SU-DHL-6 (cell line): ENCODE measurements at regions not wholly inside any gene's neighbourhood (a gene's known extent, or its start where the extent isn't known, plus 50 kb on each side); places are given as distances from the start of the nearest gene placed in this dataset.

Experiments used
- H2AFZ ChIP-seq: fragments of 200-600 bp; sonication (generic); 2 replicates; pipeline ENCODE4 v1.6.1; 2014; ENCODE audit warnings: low read depth, mild to moderate bottlenecking, moderate library complexity, mixed read lengths, antibody characterized with exemption, low read length; ENCODE audit not compliant: severe bottlenecking
- H3F3A ChIP-seq: fragments of 200-600 bp; shearing (Covaris generic); 2 replicates; pipeline ENCODE4 v1.6.0; 2016; ENCODE audit warnings: antibody characterized with exemption, mild to moderate bottlenecking; ENCODE audit not compliant: insufficient read depth
- H3K27ac ChIP-seq: fragments of 200-600 bp; sonication (generic); 2 replicates; pipeline ENCODE4 v1.5.1; 2016; ENCODE audit warnings: low read depth, mild to moderate bottlenecking, low read length, moderate library complexity, mixed read lengths
- H3K27me3 ChIP-seq: fragments of 200-600 bp; sonication (generic), shearing (Covaris generic); 2 replicates; pipeline ENCODE4 v1.6.0; 2014; ENCODE audit warnings: mild to moderate bottlenecking, low read length
- H3K36me3 ChIP-seq: fragments of 200-600 bp; sonication (generic); 2 replicates; pipeline ENCODE4 v1.6.1; 2014; ENCODE audit warnings: mild to moderate bottlenecking, low read length, mixed read lengths
- H3K4me2 ChIP-seq: fragments of 300-600, 200-600 bp; shearing (Covaris generic), sonication (generic); 2 replicates; pipeline ENCODE4 v1.6.0; 2014; ENCODE audit warnings: low read length, low read depth, mild to moderate bottlenecking; ENCODE audit not compliant: poor library complexity, severe bottlenecking
- H3K4me3 ChIP-seq: fragments of 200-600 bp; sonication (generic); 2 replicates; pipeline ENCODE4 v1.5.1; 2014; ENCODE audit warnings: antibody characterized with exemption, low read length, mild to moderate bottlenecking, mixed read lengths; ENCODE audit not compliant: insufficient read depth, poor library complexity, severe bottlenecking
- H3K79me2 ChIP-seq: fragments of 200-600 bp; sonication (generic); 2 replicates; pipeline ENCODE4 v1.6.1; 2014; ENCODE audit warnings: mild to moderate bottlenecking, low read length, moderate library complexity; ENCODE audit not compliant: insufficient read depth
- H3K9ac ChIP-seq: fragments of 200-600 bp; sonication (generic); 2 replicates; pipeline ENCODE4 v1.7.0; 2014; ENCODE audit warnings: mild to moderate bottlenecking, low read length
- H3K9me2 ChIP-seq: fragments of 200-600 bp; sonication (generic); replicated peaks from 2 replicates; pipeline ENCODE4 v1.6.1; 2014; ENCODE audit warnings: low read length; ENCODE audit not compliant: insufficient read depth
- H3K9me3 ChIP-seq: fragments of 200-600 bp; sonication (generic); 2 replicates; pipeline ENCODE4 v1.6.1; 2014; ENCODE audit warnings: low read length, mixed read lengths; ENCODE audit not compliant: insufficient read depth
- H4K20me1 ChIP-seq: fragments of 200-600 bp; sonication (generic); 2 replicates; pipeline ENCODE4 v1.6.1; 2014; ENCODE audit warnings: low read depth, mild to moderate bottlenecking, antibody characterized with exemption, low read length, moderate library complexity, mixed read lengths
- CTCF ChIP-seq: fragments of 200-600 bp; sonication (generic); IDR thresholded peaks from one replicate; pipeline ENCODE4 v1.5.1; 2017; ENCODE audit warnings: antibody characterized with exemption, mild to moderate bottlenecking, low read length, moderate library complexity; ENCODE audit not compliant: insufficient read depth, poor library complexity, severe bottlenecking
- EZH2phosphoT487 ChIP-seq: fragments of 200-600 bp; sonication (generic), shearing (Covaris generic); conservative IDR thresholded peaks from 2 replicates; pipeline ENCODE4 v1.6.1; 2018; ENCODE audit warnings: mild to moderate bottlenecking, antibody characterized with exemption, low read length, moderate library complexity, mixed read lengths

GRCh38 chr3:103459815-103460214 lies 1025.0 kb downstream of the ZPLD1 start:
- TF ChIP-seq CTCF (no peak), EZH2phosphoT487 (no peak)
- Histone ChIP-seq H3K9ac (no peak overlapping the region), H3K4me2 (no peak overlapping the region), H3K4me3 (no peak overlapping the region), H3K27ac (no peak overlapping the region), H3K27me3 (no peaks in the 10 kb centered on the region), H3K9me2 (no peaks in the 10 kb centered on the region), H2AFZ (no peak overlapping the region), H4K20me1 (no peaks in the 10 kb centered on the region), H3K36me3 (no peaks in the 10 kb centered on the region), H3K79me2 (no peaks in the 10 kb centered on the region), H3K9me3 (no peaks in the 10 kb centered on the region), H3F3A (no peaks in the 10 kb centered on the region)

DNA sequence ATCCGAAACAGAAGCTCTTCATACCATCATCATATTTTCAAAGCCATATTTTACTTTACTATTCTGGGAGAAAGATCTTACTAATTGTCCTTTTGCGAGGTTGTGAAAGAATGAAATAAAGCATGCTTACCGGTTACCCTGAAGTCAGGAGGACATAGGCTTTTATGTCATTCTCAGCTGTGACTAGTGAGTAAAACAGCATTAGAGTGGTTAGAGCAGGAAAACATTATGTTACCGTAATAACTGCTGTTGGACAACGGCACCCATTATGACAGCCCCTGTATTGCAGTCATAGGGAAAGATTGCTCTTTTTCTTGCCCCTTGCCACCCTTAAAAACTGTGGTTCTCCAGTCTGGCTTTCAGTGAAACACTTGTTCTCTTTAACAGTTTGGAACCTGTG lies 1035.7 kb downstream of the ZPLD1 start:
- no peak overlapping the region for H3K4me3 ChIP-seq
- no peaks in the 10 kb centered on the region for H3K9me2 ChIP-seq
- no peak for TF ChIP-seq EZH2phosphoT487
- no peak for TF ChIP-seq CTCF
- H3K4me2 ChIP-seq: no peak overlapping the region
- H3K27me3 ChIP-seq: no peaks in the 10 kb centered on the region
- H3K36me3 ChIP-seq: no peaks in the 10 kb centered on the region
- no peak overlapping the region for H2AFZ ChIP-seq
- no peaks in the 10 kb centered on the region for H4K20me1 ChIP-seq
- no peak overlapping the region for H3K9ac ChIP-seq
- no peaks in the 10 kb centered on the region for H3K79me2 ChIP-seq
- H3K9me3 ChIP-seq: no peaks in the 10 kb centered on the region
- no peaks in the 10 kb centered on the region for H3F3A ChIP-seq
- no peak overlapping the region for H3K27ac ChIP-seq

GRCh38 chr3:103494011-103494410 lies 1059.2 kb downstream of the ZPLD1 start:
- H3K36me3 ChIP-seq: no peaks in the 10 kb centered on the region
- H3F3A ChIP-seq: no peaks in the 10 kb centered on the region
- no peaks in the 10 kb centered on the region for H3K79me2 ChIP-seq
- H4K20me1 ChIP-seq: no peaks in the 10 kb centered on the region
- no peaks in the 10 kb centered on the region for H3K9me3 ChIP-seq
- H3K27me3 ChIP-seq: no peaks in the 10 kb centered on the region
- no peak overlapping the region for H3K4me2 ChIP-seq
- no peak overlapping the region for H2AFZ ChIP-seq
- no peak overlapping the region for H3K9ac ChIP-seq
- TF ChIP-seq CTCF (no peak), EZH2phosphoT487 (no peak)
- no peak overlapping the region for H3K27ac ChIP-seq
- H3K4me3 ChIP-seq: no peak overlapping the region
- H3K9me2 ChIP-seq: no peaks in the 10 kb centered on the region

DNA sequence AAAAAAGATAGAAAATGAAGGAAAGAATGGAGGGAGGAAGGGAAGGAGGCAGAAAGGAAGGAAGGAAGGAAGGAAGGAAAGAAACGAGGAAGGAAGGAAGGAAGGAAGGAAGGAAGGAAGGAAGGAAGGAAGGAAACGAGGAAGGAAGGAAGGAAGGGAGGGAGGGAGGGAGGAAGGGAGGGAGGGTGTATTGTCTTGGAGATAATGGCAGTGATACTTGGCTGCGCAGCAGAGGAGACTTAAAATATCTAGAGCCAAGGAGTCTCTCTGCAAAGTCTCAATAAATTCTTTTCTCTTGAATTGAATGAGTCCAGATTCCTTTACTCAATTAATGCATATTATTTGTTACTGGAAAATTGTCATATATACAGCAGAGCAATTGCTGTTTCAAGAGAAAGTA lies 1059.7 kb downstream of the ZPLD1 start:
- H3K36me3 ChIP-seq: no peaks in the 10 kb centered on the region
- no peak overlapping the region for H3K27ac ChIP-seq
- no peak overlapping the region for H3K4me2 ChIP-seq
- no peak overlapping the region for H2AFZ ChIP-seq
- H3K79me2 ChIP-seq: no peaks in the 10 kb centered on the region
- H3K27me3 ChIP-seq: no peaks in the 10 kb centered on the region
- H3K9me3 ChIP-seq: no peaks in the 10 kb centered on the region
- no peak overlapping the region for H3K9ac ChIP-seq
- H4K20me1 ChIP-seq: no peaks in the 10 kb centered on the region
- no peaks in the 10 kb centered on the region for H3K9me2 ChIP-seq
- TF ChIP-seq EZH2phosphoT487 (no peak), CTCF (no peak)
- H3F3A ChIP-seq: no peaks in the 10 kb centered on the region
- H3K4me3 ChIP-seq: no peak overlapping the region
